Trophoblast cell (in vitro differentiated cells and primary cell): ENCODE measurements at regions not wholly inside any gene's neighbourhood (a gene's known extent, or its start where the extent isn't known, plus 50 kb on each side); places are given as distances from the start of the nearest gene placed in this dataset.

Source experiments
- DNase-seq, 2 donors: peaks; one replicate each; pipeline ENCODE4 v3.0.0-alpha.2; 2016
- H2AFZ ChIP-seq: 2 replicates; pipeline ENCODE4 v1.6.1; 2013; ENCODE audit warnings: low read length, moderate library complexity, mild to moderate bottlenecking; ENCODE audit not compliant: insufficient read depth, poor library complexity
- H2AK5ac ChIP-seq: 2 replicates; pipeline ENCODE4 v1.6.1; 2013; ENCODE audit warnings: mild to moderate bottlenecking, low read length
- H2BK120ac ChIP-seq: 2 replicates; pipeline ENCODE4 v1.6.1; 2013; ENCODE audit warnings: low read length, mild to moderate bottlenecking, moderate library complexity; ENCODE audit not compliant: insufficient read depth, poor library complexity
- H2BK12ac ChIP-seq: 2 replicates; pipeline ENCODE4 v1.6.1; 2013; ENCODE audit warnings: mild to moderate bottlenecking, low read length, moderate library complexity
- H2BK5ac ChIP-seq: 2 replicates; pipeline ENCODE4 v1.6.1; 2013; ENCODE audit warnings: low read length, low read depth, moderate library complexity, mild to moderate bottlenecking; ENCODE audit not compliant: poor library complexity
- H3K14ac ChIP-seq: 2 replicates; pipeline ENCODE4 v1.6.1; 2013; ENCODE audit warnings: mild to moderate bottlenecking, low read length
- H3K18ac ChIP-seq: 2 replicates; pipeline ENCODE4 v1.6.1; 2013; ENCODE audit warnings: mild to moderate bottlenecking, low read length
- H3K23ac ChIP-seq: 2 replicates; pipeline ENCODE4 v1.6.1; 2013; ENCODE audit warnings: low read length
- H3K27ac ChIP-seq: 2 replicates; pipeline ENCODE4 v1.5.1; 2013; ENCODE audit warnings: low read depth, mild to moderate bottlenecking, inconsistent platforms, low read length, moderate library complexity
- H3K27me3 ChIP-seq: 2 replicates; pipeline ENCODE4 v1.6.1; 2013; ENCODE audit warnings: inconsistent platforms, mild to moderate bottlenecking, low read length, moderate library complexity; ENCODE audit not compliant: insufficient read depth
- H3K36me3 ChIP-seq, 2 experiments: 1 replicate in 1 of 2; 2 replicates in 1 of 2; pipeline ENCODE4 v1.6.1; 2013; ENCODE audit warnings: low read length in 2 of 2, mild to moderate bottlenecking in 2 of 2, moderate library complexity in 1 of 2; ENCODE audit not compliant: insufficient read depth in 2 of 2, control insufficient read depth in 1 of 2
- H3K4ac ChIP-seq: 2 replicates; pipeline ENCODE4 v1.6.1; 2013; ENCODE audit warnings: low read depth, mild to moderate bottlenecking, low read length, moderate library complexity
- H3K4me1 ChIP-seq, 2 experiments: 1 replicate in 1 of 2; 2 replicates in 1 of 2; pipeline ENCODE4 v1.6.1; 2013; ENCODE audit warnings: low read length in 2 of 2, mild to moderate bottlenecking in 2 of 2, moderate library complexity in 1 of 2; ENCODE audit not compliant: insufficient read depth in 2 of 2, control insufficient read depth in 1 of 2
- H3K4me2 ChIP-seq: 2 replicates; pipeline ENCODE4 v1.6.1; 2013; ENCODE audit warnings: inconsistent platforms, mild to moderate bottlenecking, low read length, moderate library complexity
- H3K4me3 ChIP-seq: 2 replicates; pipeline ENCODE4 v1.5.1; 2013; ENCODE audit warnings: mild to moderate bottlenecking, low read depth, low read length, inconsistent platforms
- H3K79me1 ChIP-seq: one replicate; pipeline ENCODE4 v1.6.1; 2013; ENCODE audit warnings: low read length
- H3K79me2 ChIP-seq: 2 replicates; pipeline ENCODE4 v1.6.1; 2013; ENCODE audit warnings: low read length, mild to moderate bottlenecking; ENCODE audit not compliant: control insufficient read depth, insufficient read depth, poor library complexity
- H3K9ac ChIP-seq: 2 replicates; pipeline ENCODE4 v1.6.1; 2013; ENCODE audit warnings: mild to moderate bottlenecking, low read length
- H3K9me3 ChIP-seq: 2 replicates; pipeline ENCODE4 v1.6.1; 2013; ENCODE audit warnings: low read depth, mild to moderate bottlenecking, control low read depth, inconsistent platforms, low read length; ENCODE audit not compliant: insufficient read depth
- H4K12ac ChIP-seq: 2 replicates; pipeline ENCODE4 v1.6.1; 2013; ENCODE audit warnings: low read depth, mild to moderate bottlenecking, low read length, moderate library complexity
- H4K8ac ChIP-seq: 2 replicates; pipeline ENCODE4 v1.6.1; 2013; ENCODE audit warnings: low read depth, mild to moderate bottlenecking, low read length, moderate library complexity
- H4K91ac ChIP-seq: one replicate; pipeline ENCODE4 v1.6.1; 2013; ENCODE audit warnings: low read depth, mild to moderate bottlenecking, low read length, moderate library complexity
- WGBS: extraction: QIAGEN DNeasy Blood & Tissue Kit; methylation state at CpG from one replicate; pipeline ENCODE4 v1.1.7; 2013; ENCODE audit warnings: missing lambda C conversion rate; ENCODE audit not compliant: insufficient read length, insufficient coverage; ENCODE audit errors: extremely low coverage; 5-methylcytosine and 5-hydroxymethylcytosine counted together

GRCh38 chr3:152664766-152665165, 170.2 kb upstream of the P2RY1 start:
- H4K91ac ChIP-seq = no peak overlapping the region
- H2BK120ac ChIP-seq = no peak overlapping the region
- H3K23ac ChIP-seq = no peak overlapping the region
- no peaks in the 10 kb centered on the region for H3K27me3 ChIP-seq
- H4K12ac ChIP-seq = no peak overlapping the region
- DNase-seq = no peak
- no peak overlapping the region for H3K27ac ChIP-seq
- no peak overlapping the region for H3K14ac ChIP-seq
- no peak overlapping the region for H3K4ac ChIP-seq
- no peaks in the 10 kb centered on the region for H3K79me1 ChIP-seq
- no peak overlapping the region for H3K18ac ChIP-seq
- no peaks in the 10 kb centered on the region for H3K79me2 ChIP-seq
- no peak overlapping the region for H4K8ac ChIP-seq
- no peak overlapping the region for H3K4me2 ChIP-seq
- no peak overlapping the region for H3K4me3 ChIP-seq
- no peak overlapping the region for H2BK5ac ChIP-seq
- no peak overlapping the region for H2AFZ ChIP-seq
- no peaks in the 10 kb centered on the region for H3K36me3 ChIP-seq
- H3K9ac ChIP-seq = no peak overlapping the region
- no peak overlapping the region for H2BK12ac ChIP-seq
- no peaks in the 10 kb centered on the region for H3K4me1 ChIP-seq
- H3K9me3 ChIP-seq = peaks cover 3% of the 10 kb centered on the region
- H2AK5ac ChIP-seq = no peak overlapping the region

- no peak overlapping the region for H2AFZ ChIP-seq
- H3K27ac ChIP-seq = no peak overlapping the region
- no peak overlapping the region for H4K12ac ChIP-seq
- H4K8ac ChIP-seq = no peak overlapping the region
- H2BK120ac ChIP-seq = no peak overlapping the region
- no peak overlapping the region for H2AK5ac ChIP-seq
- no peaks in the 10 kb centered on the region for H3K79me1 ChIP-seq
- H3K4me1 ChIP-seq = no peaks in the 10 kb centered on the region
- H3K4ac ChIP-seq = no peak overlapping the region
- H3K4me2 ChIP-seq = no peak overlapping the region
- no peaks in the 10 kb centered on the region for H3K36me3 ChIP-seq
- H3K27me3 ChIP-seq = no peaks in the 10 kb centered on the region
- no peak overlapping the region for H3K14ac ChIP-seq
- no peaks in the 10 kb centered on the region for H3K79me2 ChIP-seq
- no peak overlapping the region for H3K4me3 ChIP-seq
- no peak overlapping the region for H4K91ac ChIP-seq
- no peak overlapping the region for H2BK12ac ChIP-seq
- H3K23ac ChIP-seq = no peak overlapping the region
- H2BK5ac ChIP-seq = no peak overlapping the region
- H3K18ac ChIP-seq = no peak overlapping the region
- no peak overlapping the region for H3K9ac ChIP-seq
- peaks cover 3% of the 10 kb centered on the region for H3K9me3 ChIP-seq
- DNase-seq = no peak
Measured at GRCh38 chr3:152667267-152667666, 167.7 kb upstream of the P2RY1 start.

- WGBS = no CpG with 5 or more reads among the region's 4 CpGs
- Histone ChIP-seq H3K27ac (no peak overlapping the region), H3K4ac (no peak overlapping the region), H2AFZ (no peak overlapping the region), H4K12ac (no peak overlapping the region), H3K14ac (no peak overlapping the region), H3K4me1 (no peaks in the 10 kb centered on the region), H3K18ac (no peak overlapping the region), H3K9me3 (no peaks in the 10 kb centered on the region), H2BK120ac (no peak overlapping the region), H2BK5ac (no peak overlapping the region), H3K79me1 (no peaks in the 10 kb centered on the region), H3K4me3 (no peak overlapping the region), H3K36me3 (no peaks in the 10 kb centered on the region), H3K23ac (no peak overlapping the region), H3K79me2 (no peaks in the 10 kb centered on the region), H3K4me2 (no peak overlapping the region), H4K91ac (no peak overlapping the region), H3K27me3 (no peaks in the 10 kb centered on the region), H4K8ac (no peak overlapping the region), H2BK12ac (no peak overlapping the region), H3K9ac (no peak overlapping the region), H2AK5ac (no peak overlapping the region)
- no peak for DNase-seq
Measured at GRCh38 chr3:152669560-152669959, 165.4 kb upstream of the P2RY1 start.

- Histone ChIP-seq H2BK5ac (no peak overlapping the region), H3K79me1 (no peaks in the 10 kb centered on the region), H3K4me2 (no peak overlapping the region), H3K79me2 (no peaks in the 10 kb centered on the region), H2BK12ac (no peak overlapping the region), H2AK5ac (no peak overlapping the region), H3K36me3 (no peaks in the 10 kb centered on the region), H3K9ac (no peak overlapping the region), H4K91ac (no peak overlapping the region), H3K23ac (no peak overlapping the region), H4K12ac (no peak overlapping the region), H3K18ac (no peak overlapping the region), H3K27ac (no peak overlapping the region), H3K14ac (no peak overlapping the region), H4K8ac (no peak overlapping the region), H3K4me1 (no peaks in the 10 kb centered on the region), H3K4me3 (no peak overlapping the region), H3K9me3 (no peaks in the 10 kb centered on the region), H2AFZ (no peak overlapping the region), H2BK120ac (no peak overlapping the region), H3K27me3 (no peaks in the 10 kb centered on the region), H3K4ac (no peak overlapping the region)
- DNase-seq = no peak
- no CpG with 5 or more reads among the region's 8 CpGs for WGBS
Measured at GRCh38 chr3:152671446-152672319, 163.2 kb upstream of the P2RY1 start.
